GM12872 (cell line): ENCODE measurements at regions not wholly inside any gene's neighbourhood (a gene's known extent, or its start where the extent isn't known, plus 50 kb on each side); places are given as distances from the start of the nearest gene placed in this dataset.

Experiments used
- CTCF ChIP-seq: IDR thresholded peaks from 3 replicates; pipeline ENCODE4 v1.5.1; 2011; ENCODE audit warnings: low read depth, mild to moderate bottlenecking, low read length, moderate library complexity; ENCODE audit not compliant: insufficient read depth

- TF ChIP-seq CTCF: no peak
These were observed 66.4 kb downstream of the TAC1 start for GRCh38 chr7:97798046-97799019.

GRCh38 chr7:97801108-97801507 is 69.2 kb downstream of the TAC1 start:
- 0 out of 3 replicates have a peak, but pooled peaks have one; percentile 10 for TF ChIP-seq CTCF
